IMR-90 (cell line): ENCODE measurements at regions not wholly inside any gene's neighbourhood (a gene's known extent, or its start where the extent isn't known, plus 50 kb on each side); places are given as distances from the start of the nearest gene placed in this dataset.

Experiments used
- ATAC-seq: fragments of 200-7000 bp; cut with Tn5 transposase; 2 replicates; pipeline ENCODE4 v1.9.1; 2020; ENCODE audit warnings: low read depth, mild to moderate bottlenecking, moderate library complexity
- BruUV-seq: library from RNA; stranded (reverse); fragments of 400-500 nt; replicated peaks from 2 replicates; lab custom pipeline; 2021; lab: Mats Ljungman, UMichigan
- CTCF ChIA-PET: fragments of 300-600 bp; formaldehyde crosslinking; extraction: SDS; loops from one replicate; lab custom pipeline; 2021; ENCODE audit warnings: antibody characterized with exemption; lab: Yijun Ruan, JAX
- POLR2A ChIA-PET: fragments of 300-600 bp; sonication (Branson Sonifier 250); formaldehyde crosslinking; loops from one replicate; lab custom pipeline; 2022; ENCODE audit warnings: antibody characterized with exemption; ENCODE audit not compliant: unreplicated experiment; lab: Charles Lee
- DNase-seq: peaks from one replicate; pipeline ENCODE4 v3.0.0; 2013
- H2AFZ ChIP-seq: replicated peaks from 2 replicates; pipeline ENCODE3; 2013; ENCODE audit warnings: low read length, mild to moderate bottlenecking; ENCODE audit not compliant: poor library complexity
- H2AK5ac ChIP-seq: 2 replicates; pipeline ENCODE4 v1.6.1; 2013; ENCODE audit warnings: low read depth, low read length, inconsistent platforms
- H2AK9ac ChIP-seq: replicated peaks from 2 replicates; pipeline ENCODE3; 2013; ENCODE audit warnings: mild to moderate bottlenecking, low read depth, low read length, moderate library complexity; ENCODE audit not compliant: poor library complexity
- H2BK120ac ChIP-seq: 2 replicates; pipeline ENCODE4 v1.6.1; 2013; ENCODE audit warnings: low read depth, low read length, inconsistent platforms
- H2BK15ac ChIP-seq: 3 replicates; pipeline ENCODE4 v1.6.1; 2013; ENCODE audit warnings: low read depth, low read length, inconsistent platforms
- H2BK20ac ChIP-seq: 2 replicates; pipeline ENCODE4 v1.6.1; 2013; ENCODE audit warnings: low read depth, mild to moderate bottlenecking, inconsistent platforms, low read length, moderate library complexity
- H2BK5ac ChIP-seq: 2 replicates; pipeline ENCODE4 v1.6.1; 2013; ENCODE audit warnings: mild to moderate bottlenecking, low read depth, low read length, inconsistent platforms; ENCODE audit not compliant: poor library complexity, severe bottlenecking
- H3K14ac ChIP-seq: replicated peaks from 2 replicates; pipeline ENCODE4 v1.6.1; 2013; ENCODE audit warnings: low read depth, low read length, inconsistent platforms
- H3K18ac ChIP-seq: 2 replicates; pipeline ENCODE4 v1.6.1; 2013; ENCODE audit warnings: low read depth, low read length, control low read depth
- H3K23ac ChIP-seq: 2 replicates; pipeline ENCODE4 v1.6.1; 2013; ENCODE audit warnings: low read depth, low read length, inconsistent platforms
- H3K27ac ChIP-seq: 2 replicates; pipeline ENCODE4 v1.5.1; 2013; ENCODE audit warnings: mild to moderate bottlenecking, control low read depth, low read length; ENCODE audit not compliant: insufficient read depth
- H3K27me3 ChIP-seq: 2 replicates; pipeline ENCODE4 v1.6.1; 2013; ENCODE audit warnings: low read length; ENCODE audit not compliant: control insufficient read depth, insufficient read depth
- H3K36me3 ChIP-seq: 2 replicates; pipeline ENCODE4 v1.6.1; 2013; ENCODE audit warnings: low read length, mixed read lengths; ENCODE audit not compliant: control insufficient read depth, insufficient read depth
- H3K4ac ChIP-seq: 2 replicates; pipeline ENCODE4 v1.6.1; 2013; ENCODE audit warnings: low read depth, low read length, inconsistent platforms
- H3K4me1 ChIP-seq: 2 replicates; pipeline ENCODE4 v1.6.1; 2013; ENCODE audit warnings: low read length, mixed read lengths; ENCODE audit not compliant: control insufficient read depth, insufficient read depth
- H3K4me2 ChIP-seq: 2 replicates; pipeline ENCODE4 v1.6.1; 2013; ENCODE audit warnings: low read depth, mild to moderate bottlenecking, control low read depth, low read length, moderate library complexity
- H3K4me3 ChIP-seq: 2 replicates; pipeline ENCODE4 v1.5.1; 2013; ENCODE audit warnings: low read depth, mild to moderate bottlenecking, control low read depth, low read length, moderate library complexity; ENCODE audit not compliant: insufficient read depth
- H3K56ac ChIP-seq: 2 replicates; pipeline ENCODE4 v1.6.1; 2013; ENCODE audit warnings: low read length, inconsistent platforms; ENCODE audit not compliant: insufficient read depth; ENCODE audit errors: extremely low read depth
- H3K79me1 ChIP-seq, 2 experiments: 2 replicates each; pipeline ENCODE4 v1.6.1; 2013; ENCODE audit warnings: low read length in 2 of 2, inconsistent platforms in 1 of 2, low read depth in 1 of 2
- H3K9ac ChIP-seq: 2 replicates; pipeline ENCODE4 v1.6.1; 2013; ENCODE audit warnings: low read depth, low read length, control low read depth
- H3K9me1 ChIP-seq: 2 replicates; pipeline ENCODE4 v1.6.1; 2013; ENCODE audit warnings: low read length, inconsistent platforms; ENCODE audit not compliant: insufficient read depth
- H3K9me3 ChIP-seq: 2 replicates; pipeline ENCODE4 v1.6.1; 2013; ENCODE audit warnings: low read length; ENCODE audit not compliant: control insufficient read depth, insufficient read depth
- H4K20me1 ChIP-seq: 2 replicates; pipeline ENCODE4 v1.6.1; 2013; ENCODE audit warnings: low read length, inconsistent platforms; ENCODE audit not compliant: insufficient read depth
- H4K5ac ChIP-seq: 2 replicates; pipeline ENCODE4 v1.6.1; 2013; ENCODE audit warnings: mild to moderate bottlenecking, low read depth, low read length, control low read depth
- H4K8ac ChIP-seq, 2 experiments: 2 replicates each; pipeline ENCODE4 v1.6.1; 2013; ENCODE audit warnings: low read depth in 2 of 2, low read length in 2 of 2, control low read depth in 1 of 2, inconsistent platforms in 1 of 2
- H4K91ac ChIP-seq: 2 replicates; pipeline ENCODE4 v1.6.1; 2013; ENCODE audit warnings: low read depth, low read length, inconsistent platforms; ENCODE audit not compliant: insufficient read depth
- RFX5 ChIP-seq: IDR thresholded peaks from 2 replicates; pipeline ENCODE4 v1.8.0; 2012; ENCODE audit warnings: low read depth, mild to moderate bottlenecking, low read length, moderate library complexity
- USF2 ChIP-seq: fragments of 150-350 bp; IDR thresholded peaks from 2 replicates; pipeline ENCODE4 v1.6.1; 2017; ENCODE audit warnings: mild to moderate bottlenecking, antibody characterized with exemption, low read length, low read depth
- WGBS, 2 experiments: methylation state at CpG; one replicate each; pipeline versions ENCODE4 v1.1.5 to v1.1.7; 2013; ENCODE audit warnings: missing lambda C conversion rate in 2 of 2; ENCODE audit not compliant: insufficient read length in 1 of 2; ENCODE audit errors: extremely low coverage in 2 of 2; 5-methylcytosine and 5-hydroxymethylcytosine counted together
- dilution Hi-C: fragments of 300-500 bp; cut with HindIII; formaldehyde crosslinking; loops from one replicate; pipeline ENCODE4 v1.14.3; 2018; ENCODE audit warnings: low sequenced_read_pairs; ENCODE audit not compliant: unreplicated experiment
- in situ Hi-C: fragments of 300-500 bp; cut with MboI; formaldehyde crosslinking; loops from 3 replicates; pipeline ENCODE4 v1.14.3; 2019; ENCODE audit warnings: low sequenced_read_pairs, inconsistent platforms, mixed read lengths
- intact Hi-C: fragments of 100-400 bp; cut with micrococcal nuclease; formaldehyde crosslinking; loops from 2 replicates; pipeline ENCODE4 v1.10.0; 2022
- TF ChIP-seq, protein P1 (sequence below): fragments of 150-350 bp; IDR thresholded peaks from 2 replicates; pipeline ENCODE4 v1.6.1; 2016; ENCODE audit warnings: low read depth, mild to moderate bottlenecking, low read length, moderate library complexity, borderline replicate concordance

GRCh38 chr14:82398256-82398655 is 864.6 kb upstream of the SEL1L start:
- no peak overlapping the region for H3K4me3 ChIP-seq
- H3K56ac ChIP-seq: no peak overlapping the region
- ChIA-PET POLR2A (no interaction called here), CTCF (no interaction called here)
- H3K27ac ChIP-seq: no peak overlapping the region
- H4K5ac ChIP-seq: no peak overlapping the region
- H3K79me1 ChIP-seq: no peaks in the 10 kb centered on the region
- no peak overlapping the region for H3K14ac ChIP-seq
- H4K91ac ChIP-seq: no peak overlapping the region
- H3K9ac ChIP-seq: no peak overlapping the region
- no peaks in the 10 kb centered on the region for H3K27me3 ChIP-seq
- no peaks in the 10 kb centered on the region for H3K4me1 ChIP-seq
- ATAC-seq (no peak), DNase-seq (no peak)
- H2AK5ac ChIP-seq: no peak overlapping the region
- H4K8ac ChIP-seq: no peak overlapping the region
- H3K23ac ChIP-seq: no peak overlapping the region
- H3K18ac ChIP-seq: no peak overlapping the region
- intact Hi-C loops (no loop called here), in situ Hi-C loops (no loop called here), dilution Hi-C loops (no loop called here)
- H3K36me3 ChIP-seq: no peaks in the 10 kb centered on the region
- H4K20me1 ChIP-seq: no peaks in the 10 kb centered on the region
- no peak overlapping the region for H3K4ac ChIP-seq
- H3K9me1 ChIP-seq: no peaks in the 10 kb centered on the region
- WGBS, 2 experiments: no CpG with 5 or more reads among the region's 4 CpGs
- H2AFZ ChIP-seq: no peak overlapping the region
- H3K9me3 ChIP-seq: peaks cover 8% of the 10 kb centered on the region
- no peak overlapping the region for H2BK5ac ChIP-seq
- H2AK9ac ChIP-seq: no peak overlapping the region
- H3K4me2 ChIP-seq: no peak overlapping the region
- TF ChIP-seq, protein P1, sequence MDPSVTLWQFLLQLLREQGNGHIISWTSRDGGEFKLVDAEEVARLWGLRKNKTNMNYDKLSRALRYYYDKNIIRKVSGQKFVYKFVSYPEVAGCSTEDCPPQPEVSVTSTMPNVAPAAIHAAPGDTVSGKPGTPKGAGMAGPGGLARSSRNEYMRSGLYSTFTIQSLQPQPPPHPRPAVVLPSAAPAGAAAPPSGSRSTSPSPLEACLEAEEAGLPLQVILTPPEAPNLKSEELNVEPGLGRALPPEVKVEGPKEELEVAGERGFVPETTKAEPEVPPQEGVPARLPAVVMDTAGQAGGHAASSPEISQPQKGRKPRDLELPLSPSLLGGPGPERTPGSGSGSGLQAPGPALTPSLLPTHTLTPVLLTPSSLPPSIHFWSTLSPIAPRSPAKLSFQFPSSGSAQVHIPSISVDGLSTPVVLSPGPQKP: no peak
- no peak for TF ChIP-seq RFX5
- TF ChIP-seq USF2: no peak
- H2BK15ac ChIP-seq: no peak overlapping the region
- no TSS peak for BruUV-seq
- no peak overlapping the region for H2BK20ac ChIP-seq
- H2BK120ac ChIP-seq: no peak overlapping the region
